Lung (tissue), 11 donors: ENCODE measurements at regions not wholly inside any gene's neighbourhood (a gene's known extent, or its start where the extent isn't known, plus 50 kb on each side); places are given as distances from the start of the nearest gene placed in this dataset.
A peak's percentile ranks its signal among the peaks of the same experiment; 100 is the strongest.

Experiments
- ATAC-seq: fragments of 200-7000 bp; cut with Tn5 transposase; one replicate; pipeline ENCODE4 v1.9.1; 2020; ENCODE audit warnings: moderate number of reproducible peaks; ENCODE audit not compliant: insufficient read depth, low FRiP score
- DNase-seq, 3 donors: peaks; one replicate each; pipeline ENCODE4 v3.0.0-alpha.2; 2013 to 2017
- H3K27ac ChIP-seq, 2 donors: one replicate each; pipeline ENCODE4 v1.5.1; 2013; ENCODE audit warnings: mild to moderate bottlenecking in 2 of 2, moderate library complexity in 2 of 2, control low read depth in 1 of 2, inconsistent platforms in 1 of 2, low read depth in 1 of 2, low read length in 1 of 2
- H3K27me3 ChIP-seq, 3 donors: one replicate each; pipeline ENCODE4 v1.5.1; 2013; ENCODE audit warnings: low read length in 2 of 3; ENCODE audit not compliant: control insufficient read depth in 3 of 3, insufficient read depth in 3 of 3
- H3K36me3 ChIP-seq, 4 donors: one replicate each; pipeline ENCODE4 v1.5.1; 2013; ENCODE audit warnings: low read length in 4 of 4, mild to moderate bottlenecking in 1 of 4, moderate library complexity in 1 of 4; ENCODE audit not compliant: control insufficient read depth in 4 of 4, insufficient read depth in 4 of 4
- H3K4me1 ChIP-seq, 5 donors: one replicate each; pipeline ENCODE4 v1.5.1; 2013; ENCODE audit warnings: low read length in 5 of 5, mild to moderate bottlenecking in 2 of 5, moderate library complexity in 1 of 5; ENCODE audit not compliant: control insufficient read depth in 5 of 5, insufficient read depth in 5 of 5
- H3K4me3 ChIP-seq: one replicate; pipeline ENCODE4 v1.5.1; 2013; ENCODE audit warnings: mild to moderate bottlenecking, control low read depth, moderate library complexity
- H3K9ac ChIP-seq, 2 donors: one replicate each; pipeline ENCODE4 v1.5.1; 2013; ENCODE audit warnings: low read length in 2 of 2, control low read depth in 1 of 2; ENCODE audit not compliant: insufficient read depth in 1 of 2
- H3K9me3 ChIP-seq, 4 donors: one replicate each; pipeline ENCODE4 v1.5.1; 2013; ENCODE audit warnings: low read length in 3 of 4, mild to moderate bottlenecking in 1 of 4, moderate library complexity in 1 of 4; ENCODE audit not compliant: control insufficient read depth in 4 of 4, insufficient read depth in 3 of 4
- CTCF ChIP-seq: IDR thresholded peaks from 2 replicates; pipeline ENCODE4 v1.5.1; 2012; ENCODE audit warnings: mild to moderate bottlenecking; ENCODE audit errors: control extremely low read depth, extremely low read depth
- WGBS, 2 donors: extraction: QIAGEN DNeasy Blood & Tissue Kit; methylation state at CpG; one replicate each; pipeline ENCODE4 v1.1.7; 2013; 5-methylcytosine and 5-hydroxymethylcytosine counted together
- donor health status: control.
- donor health status: control.
- donor health status: Bipolar disorder and iron deficiency.
- donor health status: healthy.
- donor health status: DM: yes; HTN: yes; CAD: no.

GRCh38 chr7:21305455-21306235 is 122.2 kb upstream of the SP4 start:
- Histone ChIP-seq H3K27me3 (no peaks in the 10 kb centered on the region), H3K4me1 (no peaks in the 10 kb centered on the region), H3K36me3 (no peaks in the 10 kb centered on the region), H3K9ac (no peak overlapping the region), H3K9me3 (peaks cover 0 to 2% (median 0%) of the 10 kb centered on the region in 4 donors), H3K27ac (no peak overlapping the region), H3K4me3 (no peak overlapping the region)
- TF ChIP-seq CTCF, result no peak
- 61 to 79% methylated on average over 3 of the region's 3 CpGs for WGBS, 2 donors
- ATAC-seq, result no peak
- DNase-seq, result no peak

GRCh38 chr7:21314954-21315353 is 112.9 kb upstream of the SP4 start:
- DNase-seq, result no peak
- WGBS, 2 donors, result 89 to 91% methylated on average over 2 of the region's 2 CpGs
- ATAC-seq, result no peak

GRCh38 chr7:21317966-21318915 is 109.6 kb upstream of the SP4 start:
- H3K27ac ChIP-seq, result no peak overlapping the region
- H3K4me1 ChIP-seq, result peaks cover 0 to 9% (median 0%) of the 10 kb centered on the region in 5 donors
- no peak overlapping the region for H3K9ac ChIP-seq
- no peak for TF ChIP-seq CTCF
- no peaks in the 10 kb centered on the region for H3K36me3 ChIP-seq
- H3K9me3 ChIP-seq, result peaks cover 0 to 3% (median 0%) of the 10 kb centered on the region in 4 donors
- ATAC-seq (no peak), DNase-seq (peak; percentile 38 to 80 (median 77))
- peaks cover 0 to 17% (median 0%) of the 10 kb centered on the region in 3 donors for H3K27me3 ChIP-seq
- WGBS, 2 donors, result 77 to 82% methylated on average over 6 of the region's 6 CpGs
- no peak overlapping the region for H3K4me3 ChIP-seq

More at GRCh38 chr7:21314954-21315353, 112.9 kb upstream of the SP4 start:
- Histone ChIP-seq H3K9ac (no peak overlapping the region), H3K4me3 (no peak overlapping the region), H3K27ac (no peak overlapping the region), H3K36me3 (no peaks in the 10 kb centered on the region), H3K9me3 (no peaks in the 10 kb centered on the region), H3K4me1 (peaks cover 0 to 9% (median 0%) of the 10 kb centered on the region in 5 donors), H3K27me3 (peaks cover 0 to 17% (median 0%) of the 10 kb centered on the region in 3 donors)
- TF ChIP-seq CTCF, result no peak
